ENCODE measurements at regions not wholly inside any gene's neighbourhood (a gene's known extent, or its start where the extent isn't known, plus 50 kb on each side); places are given as distances from the start of the nearest gene placed in this dataset.

DNA sequence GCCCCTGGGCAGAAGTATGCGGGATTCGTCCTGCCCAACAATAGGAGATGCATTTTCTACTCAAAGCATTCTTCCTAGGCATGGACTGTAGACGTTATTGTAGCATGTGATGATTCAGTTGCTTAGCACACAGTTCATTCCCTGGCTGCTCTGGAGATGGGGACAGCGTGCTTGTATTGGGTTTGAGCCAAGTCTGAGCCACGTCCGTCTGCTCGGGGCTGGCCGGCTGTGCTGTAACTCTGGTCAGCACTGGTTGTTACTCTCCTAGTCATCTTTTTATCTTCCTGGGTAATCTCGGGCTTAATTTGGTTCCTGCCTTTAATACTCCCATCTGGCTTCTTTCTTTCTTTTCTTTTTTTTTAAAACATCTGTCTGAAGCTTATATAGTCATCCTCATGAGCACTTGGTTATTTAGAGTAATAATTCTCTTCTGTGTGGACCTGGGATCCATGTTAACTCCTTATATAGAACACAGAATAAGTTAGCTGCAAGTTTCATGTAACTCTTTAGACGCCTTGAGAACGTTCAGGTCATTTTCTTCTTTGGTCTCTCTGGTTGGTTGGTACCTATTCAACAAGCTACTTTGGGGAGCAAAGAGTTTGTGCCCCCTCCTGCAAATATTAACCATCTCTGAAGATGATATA is 118.8 kb upstream of the RPS23 start:
- DNase-seq (ENCODE audit: low spot score) = no peak

DNA sequence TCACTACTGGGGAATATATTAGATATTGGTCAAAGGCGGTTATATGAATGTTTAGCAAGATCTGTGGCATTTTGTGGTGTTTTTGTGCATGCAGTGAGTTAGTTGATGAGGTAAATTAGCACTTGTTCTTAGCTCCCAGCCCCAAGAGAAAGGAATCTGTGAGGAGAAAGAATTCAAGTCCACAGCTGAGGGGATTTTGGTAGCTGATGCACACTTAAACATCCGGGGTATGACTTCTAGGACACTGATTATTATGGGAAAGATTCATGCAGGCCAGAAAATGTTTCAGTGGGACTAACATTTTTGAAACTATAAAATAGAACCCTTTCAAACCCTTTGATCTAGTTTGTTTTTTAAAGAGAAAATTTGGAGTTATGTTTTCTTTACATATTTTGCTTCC is 118.2 kb upstream of the RPS23 start:
- DNase-seq (ENCODE audit: low spot score) = no peak

DNA sequence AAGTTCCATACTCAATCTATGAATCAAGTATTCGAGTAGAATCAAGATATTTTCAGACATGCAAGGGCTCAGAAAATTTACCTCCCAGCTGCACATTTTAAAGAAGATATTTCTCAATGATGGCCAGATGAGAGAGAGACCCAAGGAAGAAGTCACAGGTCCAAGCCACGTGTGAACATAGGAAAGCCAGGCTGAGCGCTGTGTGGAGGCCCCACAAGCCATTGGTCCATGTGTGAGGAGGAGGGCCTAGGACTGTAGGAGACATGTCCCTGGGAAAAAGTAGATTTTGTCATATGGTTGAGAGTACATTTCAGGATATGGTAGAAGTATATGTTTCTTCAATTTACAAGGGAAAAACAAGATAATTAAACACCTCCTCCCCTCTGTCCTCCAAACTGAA is 115.8 kb upstream of the RPS23 start:
- no peak for DNase-seq (ENCODE audit: low spot score)

GRCh38 chr5:82390088-82390487 is 111.9 kb upstream of the RPS23 start:
- no peak for DNase-seq (ENCODE audit: low spot score)

- no peak for DNase-seq (ENCODE audit: low spot score)
These were observed 111.2 kb upstream of the RPS23 start for GRCh38 chr5:82389347-82389746.

- DNase-seq (ENCODE audit: low spot score) = no peak
These were observed 110.0 kb upstream of the RPS23 start for GRCh38 chr5:82388181-82388580.

DNA sequence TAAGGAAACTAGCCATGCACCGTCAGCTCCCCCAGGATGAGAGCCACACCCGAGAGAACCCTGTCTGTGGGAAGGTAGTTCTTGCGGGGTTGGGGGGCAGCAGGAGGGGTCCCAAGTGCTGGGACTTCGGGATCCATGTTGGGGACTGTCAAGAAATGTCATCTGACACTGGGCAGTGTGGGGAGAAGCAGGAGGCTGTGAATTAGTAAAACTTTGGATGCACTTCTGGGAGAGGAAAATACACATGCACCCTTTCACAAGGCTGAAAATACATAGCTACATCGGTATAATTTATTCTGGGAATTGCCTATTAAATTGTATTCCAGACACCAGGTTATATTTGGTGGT is 109.6 kb upstream of the RPS23 start:
- DNase-seq (ENCODE audit: low spot score) = no peak

DNA sequence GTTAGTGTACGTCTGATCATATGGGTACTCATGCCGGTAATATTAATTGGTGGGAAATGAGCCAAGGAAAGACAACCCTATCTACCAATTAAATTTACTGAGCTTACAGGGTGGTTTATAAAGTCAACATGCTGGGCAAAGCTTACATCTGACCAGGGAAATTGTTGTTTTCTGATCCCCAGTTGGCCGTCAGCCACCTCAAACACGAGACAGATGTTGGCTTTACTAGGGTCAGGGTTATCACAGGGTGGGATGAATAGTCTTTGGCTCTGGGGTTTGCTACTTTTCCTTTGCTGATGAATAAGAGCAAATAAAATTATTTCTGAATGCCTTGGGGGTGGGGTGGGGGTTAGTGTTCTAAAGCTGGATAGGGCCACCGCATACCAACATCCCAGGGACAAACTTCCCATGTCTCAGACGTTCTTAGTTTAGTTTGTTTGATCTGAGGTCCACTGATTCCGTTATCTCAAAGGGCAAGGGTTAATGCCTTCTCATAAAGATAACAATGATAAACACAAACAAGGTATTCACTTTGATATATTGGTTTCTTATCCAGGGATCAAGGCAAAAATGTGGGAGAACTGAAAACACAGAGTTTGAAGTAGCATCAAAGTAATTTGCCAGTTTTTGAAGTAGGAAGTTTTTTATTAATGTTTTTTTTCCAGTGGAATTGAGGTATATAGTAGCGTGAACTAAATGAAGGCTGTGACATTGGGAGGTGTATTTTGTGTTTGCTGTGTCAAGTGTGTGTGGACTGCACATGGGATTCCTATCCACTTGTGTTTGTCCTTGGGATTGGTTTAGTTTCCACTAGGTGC is 109.1 kb upstream of the RPS23 start:
- DNase-seq (ENCODE audit: low spot score) = no peak

DNA sequence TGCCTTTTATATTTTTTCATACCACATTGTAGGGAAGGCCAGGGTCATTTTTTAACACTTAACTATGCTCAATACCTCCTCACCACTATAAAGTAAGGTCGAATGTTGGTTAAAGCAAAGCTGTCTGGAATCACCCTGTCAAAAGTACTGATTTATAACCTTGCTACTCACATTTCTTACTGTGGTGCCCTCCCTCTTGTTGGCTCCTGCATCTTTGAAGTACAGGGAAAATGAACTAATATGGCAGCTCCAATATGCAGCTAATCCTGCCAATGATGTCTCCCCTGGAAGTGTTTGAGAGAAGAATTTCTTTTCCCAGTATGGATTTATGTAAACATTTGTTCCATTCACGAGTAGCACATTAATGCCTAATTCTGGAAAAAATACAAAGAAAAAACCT is 108.4 kb upstream of the RPS23 start:
- no peak for DNase-seq (ENCODE audit: low spot score)

DNA sequence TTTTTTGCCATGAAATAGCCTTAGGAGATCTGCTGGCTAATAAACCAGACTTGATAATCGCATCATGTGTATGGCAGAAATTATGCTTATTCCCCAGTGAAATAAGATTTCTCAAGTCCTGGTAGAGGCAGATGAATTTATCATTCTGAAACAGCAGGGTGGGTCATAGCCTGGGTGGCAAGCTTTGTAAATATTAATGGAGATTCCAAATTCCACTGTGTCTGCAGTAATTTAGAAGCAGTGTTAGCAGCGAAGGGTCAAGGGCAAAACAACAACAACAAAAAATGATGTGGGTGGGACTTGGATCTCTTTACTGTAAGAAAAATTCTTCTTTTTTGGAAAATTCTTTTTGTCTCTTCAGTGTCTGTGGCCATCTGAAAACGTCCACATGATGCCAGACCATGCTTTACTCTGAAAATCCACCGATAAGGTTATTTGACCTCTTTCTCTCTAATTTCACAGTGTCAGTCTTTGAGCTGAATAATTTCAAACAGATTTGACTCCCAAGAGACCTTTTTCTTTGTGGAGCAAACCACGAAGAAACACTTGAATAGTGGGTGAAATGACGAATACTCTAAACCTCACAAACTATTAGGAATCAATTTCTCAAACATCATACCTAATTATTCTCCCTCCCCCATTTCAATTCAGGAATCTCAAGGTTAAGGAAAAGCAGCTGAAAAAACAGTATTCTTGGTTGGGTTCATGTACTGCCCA is 106.0 kb upstream of the RPS23 start:
- DNase-seq (ENCODE audit: low spot score) = no peak

GRCh38 chr5:82381591-82381990 is 103.4 kb upstream of the RPS23 start:
- DNase-seq (ENCODE audit: low spot score) = no peak

- no peak for DNase-seq (ENCODE audit: low spot score)
These were observed 98.2 kb upstream of the RPS23 start for GRCh38 chr5:82376307-82376706.

DNA sequence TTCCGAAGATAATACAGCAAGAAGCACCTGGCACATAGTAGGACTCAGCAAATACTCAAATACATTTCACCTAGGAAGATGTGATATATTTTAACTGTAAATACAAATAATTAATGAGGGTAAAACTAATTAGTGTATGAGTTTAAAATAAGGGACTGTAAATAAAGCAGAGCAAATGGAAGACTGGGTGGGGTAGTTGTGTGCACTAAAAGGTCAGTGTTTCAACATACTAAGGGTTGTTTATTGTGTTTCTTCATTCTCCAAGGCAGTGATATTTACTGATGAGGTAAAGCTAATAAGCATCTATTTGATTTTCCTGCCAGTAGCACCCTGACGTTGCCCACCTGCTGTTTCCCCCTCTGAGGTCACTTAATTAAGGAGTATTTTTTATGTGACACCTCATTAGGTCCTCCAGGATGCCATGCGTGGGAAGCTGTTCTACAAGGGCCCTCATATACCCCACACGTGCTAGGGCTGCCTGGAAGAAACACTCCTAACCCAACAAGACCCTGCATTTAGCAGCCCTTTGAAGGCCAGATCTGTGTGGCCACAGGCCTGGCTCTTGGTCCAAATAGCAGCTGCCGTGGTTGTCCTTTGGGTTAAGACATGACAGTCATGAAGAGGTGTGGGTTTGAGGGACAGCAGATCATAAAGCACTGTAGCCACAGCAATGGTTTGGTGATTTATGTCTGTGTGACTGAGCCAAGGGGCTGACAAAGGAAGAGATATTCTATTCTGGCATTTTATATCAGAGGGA is 97.5 kb upstream of the RPS23 start:
- no peak for DNase-seq (ENCODE audit: low spot score)

GRCh38 chr5:82374637-82375036 is 96.5 kb upstream of the RPS23 start:
- DNase-seq (ENCODE audit: low spot score) = no peak

DNA sequence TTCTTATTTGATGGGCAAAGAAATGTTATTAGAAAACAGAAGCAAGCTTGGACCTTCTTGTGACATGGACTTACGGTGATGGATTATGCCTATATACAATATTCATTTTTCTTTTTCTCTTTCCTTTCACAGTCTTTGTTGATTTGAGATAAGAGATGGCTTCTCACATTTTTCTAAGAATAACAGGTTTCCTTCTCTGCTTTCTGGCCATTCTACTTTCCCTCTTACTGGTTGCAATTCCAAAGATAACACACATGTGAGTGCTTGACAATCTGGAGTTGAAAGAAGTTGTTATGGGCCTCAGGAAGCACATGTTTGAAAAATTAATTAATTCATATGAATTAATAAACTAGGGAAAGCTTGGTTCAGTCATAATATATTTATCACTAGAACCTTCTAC is 89.8 kb upstream of the RPS23 start:
- DNase-seq (ENCODE audit: low spot score) = no peak

DNA sequence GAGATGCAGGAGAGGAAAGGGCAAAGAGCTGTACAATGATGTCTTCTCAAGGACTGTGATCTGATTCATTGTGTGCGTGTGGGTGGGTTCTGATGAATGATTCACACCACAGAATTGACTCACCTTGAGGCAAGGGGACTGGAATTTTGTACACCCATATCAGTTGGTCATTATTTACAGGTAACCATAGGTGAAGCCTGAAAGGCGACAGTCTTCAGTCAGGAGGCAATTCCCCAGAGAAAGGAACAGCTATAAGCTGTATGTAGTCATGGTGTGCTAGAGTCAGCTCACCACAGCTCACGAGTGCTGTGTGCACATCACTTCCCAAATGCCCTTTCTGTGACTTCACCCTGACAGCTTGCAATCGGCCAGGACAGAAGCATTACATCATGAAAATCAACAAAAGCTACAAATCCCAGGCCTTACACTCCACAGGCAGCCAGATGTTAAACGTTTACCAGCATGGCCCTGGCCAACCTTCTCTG is 87.6 kb upstream of the RPS23 start:
- no peak for DNase-seq (ENCODE audit: low spot score)

GRCh38 chr5:82365026-82365425 is 86.9 kb upstream of the RPS23 start:
- DNase-seq (ENCODE audit: low spot score) = no peak

GRCh38 chr5:82364497-82364896 is 86.3 kb upstream of the RPS23 start:
- DNase-seq (ENCODE audit: low spot score) = no peak

GRCh38 chr5:82363524-82363923 is 85.4 kb upstream of the RPS23 start:
- DNase-seq (ENCODE audit: low spot score) = no peak

DNA sequence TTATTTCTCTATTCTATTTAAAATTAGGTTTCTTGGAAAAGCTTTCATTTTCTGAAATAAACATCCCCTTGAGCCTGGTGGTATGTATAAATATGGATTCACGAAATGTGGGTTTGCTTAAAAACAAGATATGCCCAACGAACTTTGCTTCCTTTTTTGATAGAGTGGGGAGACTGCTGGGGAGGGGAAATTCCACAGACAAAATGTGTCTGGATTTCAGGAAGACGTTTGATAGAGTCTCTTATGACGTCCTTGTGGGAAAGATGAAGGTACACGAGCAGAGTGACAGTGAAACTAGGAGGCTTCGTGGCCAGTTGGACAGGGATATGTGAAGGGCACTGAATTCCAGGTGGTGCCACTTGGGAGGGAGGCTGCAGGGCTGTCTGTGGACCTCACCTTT is 84.5 kb upstream of the RPS23 start:
- DNase-seq (ENCODE audit: low spot score) = no peak

DNA sequence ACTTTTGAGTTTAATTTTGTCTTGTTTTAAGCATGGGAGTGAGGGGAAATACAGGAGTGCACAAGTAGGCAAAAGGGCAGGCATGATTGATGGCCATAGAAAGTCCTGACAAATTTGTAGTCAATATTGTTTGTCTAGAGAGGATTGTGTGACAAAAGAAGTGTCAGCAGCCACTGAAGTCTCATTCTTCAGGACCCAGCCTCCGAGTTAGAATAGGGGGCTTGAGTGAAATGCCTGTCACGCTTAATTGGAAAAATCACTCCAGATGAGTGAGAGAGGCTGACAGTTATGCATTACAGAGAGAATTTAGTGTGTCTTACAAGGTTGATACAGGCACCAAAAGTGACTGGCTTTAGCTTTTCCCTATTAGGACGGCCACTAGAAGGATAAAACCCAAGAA is 81.9 kb upstream of the RPS23 start:
- DNase-seq (ENCODE audit: low spot score) = no peak

- DNase-seq (ENCODE audit: low spot score) = no peak
These were observed 81.1 kb upstream of the RPS23 start for GRCh38 chr5:82359272-82359671.

All from CD4-positive, alpha-beta T cell treated with Interleukin-2 at 100 ng/mL for 4 hours (primary cell).